Ishikawa (cell line): ENCODE measurements at regions not wholly inside any gene's neighbourhood (a gene's known extent, or its start where the extent isn't known, plus 50 kb on each side); places are given as distances from the start of the nearest gene placed in this dataset.

Source experiments
- CEBPB ChIP-seq: IDR thresholded peaks from 2 replicates; pipeline ENCODE4 v1.6.1; 2012
- CREB1 ChIP-seq: IDR thresholded peaks from 2 replicates; pipeline ENCODE4 v1.6.1; 2012; ENCODE audit warnings: low read depth
- EGR1 ChIP-seq: IDR thresholded peaks from 2 replicates; pipeline ENCODE4 v1.6.1; 2012
- EP300 ChIP-seq: IDR thresholded peaks from 2 replicates; pipeline ENCODE4 v1.6.1; 2012; ENCODE audit warnings: borderline replicate concordance
- FOXM1 ChIP-seq: IDR thresholded peaks from 2 replicates; pipeline ENCODE4 v1.6.1; 2012; ENCODE audit warnings: low read depth, borderline replicate concordance
- MAX ChIP-seq: IDR thresholded peaks from 2 replicates; pipeline ENCODE4 v1.6.1; 2012
- NFIC ChIP-seq: IDR thresholded peaks from 2 replicates; pipeline ENCODE4 v1.6.1; 2012
- RAD21 ChIP-seq: IDR thresholded peaks from 2 replicates; pipeline ENCODE4 v1.6.1; 2012; ENCODE audit warnings: low read depth
- REST ChIP-seq: IDR thresholded peaks from 2 replicates; pipeline ENCODE4 v1.6.1; 2012; ENCODE audit warnings: low read depth, mild to moderate bottlenecking
- TAF1 ChIP-seq: IDR thresholded peaks from 2 replicates; pipeline ENCODE4 v1.6.1; 2012; ENCODE audit warnings: low read depth, mild to moderate bottlenecking
- TCF12 ChIP-seq: IDR thresholded peaks from 2 replicates; pipeline ENCODE4 v1.6.1; 2012; ENCODE audit warnings: low read depth
- TEAD4 ChIP-seq: IDR thresholded peaks from 2 replicates; pipeline ENCODE4 v1.6.1; 2012
- USF1 ChIP-seq: IDR thresholded peaks from 2 replicates; pipeline ENCODE4 v1.6.1; 2012
- YY1 ChIP-seq: IDR thresholded peaks from 2 replicates; pipeline ENCODE4 v1.6.1; 2012; ENCODE audit warnings: low read depth
- ZBTB7A ChIP-seq: IDR thresholded peaks from 2 replicates; pipeline ENCODE4 v1.6.1; 2012; ENCODE audit warnings: low read depth

GRCh38 chr2:187266147-187266546, 181.9 kb downstream of the CALCRL start:
- TF ChIP-seq USF1 (no peak), RAD21 (no peak), CEBPB (no peak), FOXM1 (no peak), MAX (no peak), EP300 (no peak), ZBTB7A (no peak)

GRCh38 chr2:187264612-187265011, 183.4 kb downstream of the CALCRL start:
- TF ChIP-seq EP300: no peak
- TF ChIP-seq TCF12: no peak
- TF ChIP-seq EGR1: no peak
- TF ChIP-seq FOXM1: no peak
- no peak for TF ChIP-seq YY1
- TF ChIP-seq REST: no peak
- no peak for TF ChIP-seq USF1
- TF ChIP-seq CREB1: no peak
- TF ChIP-seq CEBPB: no peak
- no peak for TF ChIP-seq ZBTB7A
- no peak for TF ChIP-seq TAF1
- no peak for TF ChIP-seq MAX
- no peak for TF ChIP-seq TEAD4
- TF ChIP-seq RAD21: no peak
- no peak for TF ChIP-seq NFIC

GRCh38 chr2:187263675-187264560, 184.1 kb downstream of the CALCRL start:
- no peak for TF ChIP-seq TAF1
- no peak for TF ChIP-seq EP300
- TF ChIP-seq CREB1: no peak
- TF ChIP-seq USF1: no peak
- TF ChIP-seq MAX: no peak
- TF ChIP-seq RAD21: no peak
- no peak for TF ChIP-seq ZBTB7A
- no peak for TF ChIP-seq NFIC
- no peak for TF ChIP-seq TCF12
- TF ChIP-seq REST: no peak
- TF ChIP-seq CEBPB: no peak
- TF ChIP-seq TEAD4: no peak

GRCh38 chr2:187261705-187262104, 186.3 kb downstream of the CALCRL start:
- TF ChIP-seq RAD21: no peak
- no peak for TF ChIP-seq EP300
- no peak for TF ChIP-seq YY1
- TF ChIP-seq EGR1: no peak
- TF ChIP-seq CEBPB: no peak
- no peak for TF ChIP-seq TAF1
- no peak for TF ChIP-seq NFIC
- TF ChIP-seq FOXM1: no peak
- no peak for TF ChIP-seq REST
- TF ChIP-seq TCF12: no peak
- no peak for TF ChIP-seq ZBTB7A
- no peak for TF ChIP-seq USF1
- no peak for TF ChIP-seq TEAD4
- no peak for TF ChIP-seq MAX
- TF ChIP-seq CREB1: no peak
